ENCODE measurements at regions not wholly inside any gene's neighbourhood (a gene's known extent, or its start where the extent isn't known, plus 50 kb on each side); places are given as distances from the start of the nearest gene placed in this dataset.

- Histone ChIP-seq H3K9me3 (ENCODE audit: severe bottlenecking) (no peaks in the 10 kb centered on the region), H3K27ac (ENCODE audit: poor library complexity, severe bottlenecking) (no peak overlapping the region), H3K4me1 (ENCODE audit: insufficient read depth, poor library complexity, severe bottlenecking) (no peaks in the 10 kb centered on the region), H3K27me3 (ENCODE audit: insufficient read depth, poor library complexity, severe bottlenecking) (no peaks in the 10 kb centered on the region), H3K36me3 (ENCODE audit: low read depth) (no peaks in the 10 kb centered on the region), H3K4me3 (ENCODE audit: severe bottlenecking) (no peak overlapping the region)
- DNase-seq (ENCODE audit: low spot score) (no peak), ATAC-seq (ENCODE audit: low read depth) (no peak)
- TF ChIP-seq, protein P1, sequence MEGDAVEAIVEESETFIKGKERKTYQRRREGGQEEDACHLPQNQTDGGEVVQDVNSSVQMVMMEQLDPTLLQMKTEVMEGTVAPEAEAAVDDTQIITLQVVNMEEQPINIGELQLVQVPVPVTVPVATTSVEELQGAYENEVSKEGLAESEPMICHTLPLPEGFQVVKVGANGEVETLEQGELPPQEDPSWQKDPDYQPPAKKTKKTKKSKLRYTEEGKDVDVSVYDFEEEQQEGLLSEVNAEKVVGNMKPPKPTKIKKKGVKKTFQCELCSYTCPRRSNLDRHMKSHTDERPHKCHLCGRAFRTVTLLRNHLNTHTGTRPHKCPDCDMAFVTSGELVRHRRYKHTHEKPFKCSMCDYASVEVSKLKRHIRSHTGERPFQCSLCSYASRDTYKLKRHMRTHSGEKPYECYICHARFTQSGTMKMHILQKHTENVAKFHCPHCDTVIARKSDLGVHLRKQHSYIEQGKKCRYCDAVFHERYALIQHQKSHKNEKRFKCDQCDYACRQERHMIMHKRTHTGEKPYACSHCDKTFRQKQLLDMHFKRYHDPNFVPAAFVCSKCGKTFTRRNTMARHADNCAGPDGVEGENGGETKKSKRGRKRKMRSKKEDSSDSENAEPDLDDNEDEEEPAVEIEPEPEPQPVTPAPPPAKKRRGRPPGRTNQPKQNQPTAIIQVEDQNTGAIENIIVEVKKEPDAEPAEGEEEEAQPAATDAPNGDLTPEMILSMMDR (IDR thresholded peaks at IDR 0.05; ENCODE audit: poor library complexity, severe bottlenecking), result no peak
Observed at GRCh38 chr13:73857106-73857505, 277.1 kb downstream of the KLF12 start.

DNA sequence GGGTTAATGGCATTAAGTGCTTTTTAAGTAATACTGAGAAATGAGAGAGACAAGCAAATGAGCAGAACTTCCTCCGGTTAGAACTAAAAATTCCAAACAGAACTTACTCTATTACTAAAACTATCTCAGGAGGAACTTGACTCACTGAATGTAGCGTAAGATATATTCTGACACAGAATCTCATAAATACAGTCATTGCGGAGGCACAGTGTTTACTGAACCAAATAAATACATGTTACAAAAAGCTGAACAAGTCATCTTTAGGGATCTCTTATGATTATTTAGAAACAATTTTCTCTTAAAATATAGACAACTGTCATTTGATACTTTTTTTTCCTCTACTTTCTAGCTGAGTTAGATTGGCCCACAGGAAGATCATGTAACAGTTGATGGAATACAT is 283.1 kb downstream of the KLF12 start:
- no peak for DNase-seq (ENCODE audit: low spot score)
- Histone ChIP-seq H3K36me3 (ENCODE audit: low read depth) (no peaks in the 10 kb centered on the region), H3K9me3 (ENCODE audit: severe bottlenecking) (no peaks in the 10 kb centered on the region), H3K27ac (ENCODE audit: poor library complexity, severe bottlenecking) (no peak overlapping the region), H3K27me3 (ENCODE audit: insufficient read depth, poor library complexity, severe bottlenecking) (no peaks in the 10 kb centered on the region), H3K4me3 (ENCODE audit: severe bottlenecking) (no peak overlapping the region), H3K4me1 (ENCODE audit: insufficient read depth, poor library complexity, severe bottlenecking) (no peaks in the 10 kb centered on the region)
- ATAC-seq (ENCODE audit: low read depth), result no peak
- TF ChIP-seq, protein P1 (IDR thresholded peaks at IDR 0.05; ENCODE audit: poor library complexity, severe bottlenecking), result no peak

DNA sequence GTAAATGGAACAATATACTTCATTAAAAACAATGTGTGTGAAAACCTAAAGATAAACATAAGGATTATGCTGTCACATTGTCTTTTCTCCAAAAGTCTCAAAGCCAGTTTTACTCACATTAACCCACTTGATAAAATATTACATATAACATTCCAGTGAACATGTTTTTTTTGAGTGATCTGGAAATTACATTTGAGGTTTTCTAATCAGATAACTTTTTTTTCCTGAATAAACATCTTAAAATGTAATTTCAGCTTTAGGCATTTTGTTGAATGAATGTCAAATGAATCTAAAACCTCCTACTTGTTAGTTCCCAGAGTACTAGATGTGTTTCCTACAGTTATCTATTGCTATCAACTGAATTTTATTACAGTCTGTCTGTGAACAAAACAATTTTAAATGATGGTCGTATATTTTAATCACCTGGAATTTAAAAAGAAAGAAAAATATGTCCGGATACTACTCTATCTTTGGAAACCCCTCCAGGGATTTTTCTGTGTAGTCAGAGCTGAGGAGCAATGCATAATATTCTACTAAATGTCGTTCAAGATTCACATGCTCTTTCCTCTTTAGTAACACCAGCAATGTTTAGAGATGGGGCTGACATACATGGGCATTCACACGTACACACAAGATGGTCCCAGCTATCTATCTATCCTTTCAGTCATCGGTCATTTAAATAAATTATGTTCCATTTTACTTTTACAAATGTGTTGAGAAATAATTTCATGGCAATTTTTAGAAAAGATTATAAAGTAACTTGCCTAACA is 283.9 kb downstream of the KLF12 start:
- TF ChIP-seq, protein P1 (IDR thresholded peaks at IDR 0.05; ENCODE audit: poor library complexity, severe bottlenecking), result no peak

DNA sequence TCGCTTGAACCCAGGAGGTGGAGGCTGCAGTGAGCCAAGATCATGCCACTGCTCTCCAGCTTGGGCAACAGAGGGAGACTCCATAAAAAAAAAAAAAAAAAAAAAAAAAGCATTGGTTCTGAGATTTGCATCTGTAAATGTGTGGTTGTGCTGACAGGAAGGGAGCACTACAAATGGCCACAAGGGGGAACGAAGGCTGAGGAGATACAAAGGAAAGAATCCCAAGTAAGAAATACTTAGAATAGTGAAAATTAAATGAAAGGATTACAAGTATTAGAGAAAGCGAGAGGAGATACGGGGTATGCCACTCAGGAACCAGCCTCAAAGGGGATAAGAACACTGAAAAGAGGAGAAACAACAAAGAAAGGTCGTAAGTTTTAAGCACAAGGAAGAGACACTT is 284.9 kb downstream of the KLF12 start:
- Histone ChIP-seq H3K36me3 (ENCODE audit: low read depth) (no peaks in the 10 kb centered on the region), H3K9me3 (ENCODE audit: severe bottlenecking) (no peaks in the 10 kb centered on the region), H3K4me3 (ENCODE audit: severe bottlenecking) (no peak overlapping the region), H3K4me1 (ENCODE audit: insufficient read depth, poor library complexity, severe bottlenecking) (no peaks in the 10 kb centered on the region), H3K27ac (ENCODE audit: poor library complexity, severe bottlenecking) (no peak overlapping the region), H3K27me3 (ENCODE audit: insufficient read depth, poor library complexity, severe bottlenecking) (no peaks in the 10 kb centered on the region)
- no peak for ATAC-seq (ENCODE audit: low read depth)
- TF ChIP-seq, protein P1 (IDR thresholded peaks at IDR 0.05; ENCODE audit: poor library complexity, severe bottlenecking), result peak; percentile 40
- DNase-seq (ENCODE audit: low spot score), result no peak

More for the DNA sequence above, 283.9 kb downstream of the KLF12 start:
- Histone ChIP-seq H3K27me3 (ENCODE audit: insufficient read depth, poor library complexity, severe bottlenecking) (no peaks in the 10 kb centered on the region), H3K36me3 (ENCODE audit: low read depth) (no peaks in the 10 kb centered on the region), H3K27ac (ENCODE audit: poor library complexity, severe bottlenecking) (no peak overlapping the region), H3K9me3 (ENCODE audit: severe bottlenecking) (no peaks in the 10 kb centered on the region), H3K4me3 (ENCODE audit: severe bottlenecking) (no peak overlapping the region), H3K4me1 (ENCODE audit: insufficient read depth, poor library complexity, severe bottlenecking) (no peaks in the 10 kb centered on the region)
- no peak for DNase-seq (ENCODE audit: low spot score)
- no peak for ATAC-seq (ENCODE audit: low read depth)

DNA sequence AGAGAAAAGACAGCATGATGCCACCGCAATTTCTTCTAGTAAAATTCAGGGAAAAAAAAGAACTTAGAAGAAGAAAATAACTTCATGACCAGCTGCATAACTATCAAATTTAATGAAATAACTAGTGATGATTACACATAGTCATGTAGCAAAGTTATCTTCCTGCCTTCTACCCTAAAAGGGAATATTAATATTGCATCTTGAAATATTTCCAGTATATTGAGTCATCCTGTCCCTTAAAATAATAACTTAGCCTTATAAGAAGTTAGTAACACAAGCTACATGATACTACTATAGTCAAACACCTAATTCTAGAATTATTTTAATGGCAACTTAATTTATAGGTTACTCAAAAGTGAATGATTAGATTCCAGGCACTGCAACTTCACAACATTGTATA is 289.2 kb downstream of the KLF12 start:
- no peaks in the 10 kb centered on the region for H3K9me3 ChIP-seq (ENCODE audit: severe bottlenecking)
- H3K4me1 ChIP-seq (ENCODE audit: insufficient read depth, poor library complexity, severe bottlenecking), result no peaks in the 10 kb centered on the region
- no peak for DNase-seq (ENCODE audit: low spot score)
- TF ChIP-seq, protein P1 (IDR thresholded peaks at IDR 0.05; ENCODE audit: poor library complexity, severe bottlenecking), result no peak
- no peaks in the 10 kb centered on the region for H3K36me3 ChIP-seq (ENCODE audit: low read depth)
- ATAC-seq (ENCODE audit: low read depth), result no peak
- H3K4me3 ChIP-seq (ENCODE audit: severe bottlenecking), result no peak overlapping the region
- no peaks in the 10 kb centered on the region for H3K27me3 ChIP-seq (ENCODE audit: insufficient read depth, poor library complexity, severe bottlenecking)
- H3K27ac ChIP-seq (ENCODE audit: poor library complexity, severe bottlenecking), result no peak overlapping the region
